ENCODE measurements at regions not wholly inside any gene's neighbourhood (a gene's known extent, or its start where the extent isn't known, plus 50 kb on each side); places are given as distances from the start of the nearest gene placed in this dataset.

- Histone ChIP-seq H3K9ac (ENCODE audit: insufficient read depth, low read depth, low read length) (no peak overlapping the region), H3K9me3 (ENCODE audit: low read length) (no peaks in the 10 kb centered on the region), H3K4me1 (ENCODE audit: insufficient read depth, low read length) (no peaks in the 10 kb centered on the region), H3K27me3 (ENCODE audit: control insufficient read depth in 1 of 2, insufficient read depth in 2 of 2, low read length in 2 of 2) (peaks cover 0 to 23% of the 10 kb centered on the region in 2 experiments; a peak in 4 of 5 replicates), H3K4me3 (replicated peaks in 1 of 3; ENCODE audit: insufficient read depth in 1 of 3, low read depth in 2 of 3, low read length in 3 of 3) (no peak overlapping the region), H2AFZ (ENCODE audit: low read length) (no peak overlapping the region), H3K79me2 (ENCODE audit: insufficient read depth, low read length) (no peaks in the 10 kb centered on the region), H3K27ac (ENCODE audit: extremely low read length, insufficient read depth, low read length) (no peak overlapping the region), H3K36me3 (replicated peaks in 1 of 2; ENCODE audit: control insufficient read depth in 1 of 2, insufficient read depth in 2 of 2, low read length in 2 of 2) (no peaks in the 10 kb centered on the region), H3K4me2 (ENCODE audit: low read depth, low read length) (no peak overlapping the region), H4K20me1 (ENCODE audit: insufficient read depth, low read length) (no peaks in the 10 kb centered on the region)
- intact Hi-C loops (cut with micrococcal nuclease; ENCODE audit: unreplicated experiment): no loop called here
- ChIA-PET POLR2A (no interaction called here), CTCF (ENCODE audit: low intra/inter-chr PET ratio, low total read pairs) (no interaction called here)
- no peak for ATAC-seq
- TF ChIP-seq KDM2A (CRISPR knock-in tag; IDR thresholded peaks at IDR 0.05; ENCODE audit: borderline replicate concordance, low read depth) (no peak), RAD51 (IDR thresholded peaks at IDR 0.05; ENCODE audit: borderline replicate concordance) (no peak), LCORL (IDR thresholded peaks at IDR 0.05) (peak; percentile 96), LCORL (CRISPR knock-in tag; IDR thresholded peaks at IDR 0.05) (no peak), ZNF781 (CRISPR knock-in tag; IDR thresholded peaks at IDR 0.05; ENCODE audit: borderline replicate concordance, not compliant biosample characterization) (no peak), ZNF660 (CRISPR knock-in tag; IDR thresholded peaks at IDR 0.05; ENCODE audit: borderline replicate concordance, low read depth) (no peak)
- WGBS (ENCODE audit: low lambda C conversion rate): 22% methylated on average over 5 of the region's 5 CpGs
- in situ Hi-C loops (cut with HindIII; ENCODE audit: extremely low pct_ligation_motif_present, low pct_unique_long_range_greater_than_20kb): no loop called here
- FAIRE-seq: no peak
- no peak for DNase-seq (ENCODE audit: low spot score)
- no TSS peak for BruUV-seq (replicated peaks)
These were observed 306.2 kb upstream of the RAB6C start for GRCh38 chr2:129673234-129673633.

GRCh38 chr2:129673847-129674711, 305.4 kb upstream of the RAB6C start:
- no peaks in the 10 kb centered on the region for H3K9me3 ChIP-seq (ENCODE audit: low read length)
- CTCF ChIA-PET (ENCODE audit: low intra/inter-chr PET ratio, low total read pairs): no interaction called here
- WGBS (ENCODE audit: low lambda C conversion rate): 22% methylated on average over 14 of the region's 14 CpGs
- no peaks in the 10 kb centered on the region for H3K36me3 ChIP-seq (replicated peaks in 1 of 2; ENCODE audit: control insufficient read depth in 1 of 2, insufficient read depth in 2 of 2, low read length in 2 of 2)
- no peak for DNase-seq (ENCODE audit: low spot score)
- no TSS peak for BruUV-seq (replicated peaks)
- no peak overlapping the region for H3K4me3 ChIP-seq (replicated peaks in 1 of 3; ENCODE audit: insufficient read depth in 1 of 3, low read depth in 2 of 3, low read length in 3 of 3)
- POLR2A ChIA-PET: no interaction called here
- no peaks in the 10 kb centered on the region for H4K20me1 ChIP-seq (ENCODE audit: insufficient read depth, low read length)
- no peak overlapping the region for H2AFZ ChIP-seq (ENCODE audit: low read length)
- no peaks in the 10 kb centered on the region for H3K4me1 ChIP-seq (ENCODE audit: insufficient read depth, low read length)
- intact Hi-C loops (cut with micrococcal nuclease; ENCODE audit: unreplicated experiment) (no loop called here), in situ Hi-C loops (cut with HindIII; ENCODE audit: extremely low pct_ligation_motif_present, low pct_unique_long_range_greater_than_20kb) (no loop called here)
- FAIRE-seq: no peak
- no peak for ATAC-seq
- H3K79me2 ChIP-seq (ENCODE audit: insufficient read depth, low read length): no peaks in the 10 kb centered on the region
- no peak overlapping the region for H3K4me2 ChIP-seq (ENCODE audit: low read depth, low read length)
- H3K9ac ChIP-seq (ENCODE audit: insufficient read depth, low read depth, low read length): no peak overlapping the region
- H3K27me3 ChIP-seq (ENCODE audit: control insufficient read depth in 1 of 2, insufficient read depth in 2 of 2, low read length in 2 of 2): peaks cover 0 to 23% of the 10 kb centered on the region in 2 experiments; a peak in 3 of 5 replicates
- H3K27ac ChIP-seq (ENCODE audit: extremely low read length, insufficient read depth, low read length): no peak overlapping the region
- TF ChIP-seq TP53 (CRISPR knock-in tag; conservative IDR thresholded peaks at IDR 0.05) (no peak), JUNB (CRISPR knock-in tag; IDR thresholded peaks at IDR 0.05; ENCODE audit: borderline replicate concordance) (no peak), CSRNP2 (CRISPR knock-in tag; conservative IDR thresholded peaks at IDR 0.05; ENCODE audit: low read depth) (no peak), TAF15 (IDR thresholded peaks at IDR 0.05; ENCODE audit: low read depth, low read length, poor library complexity, severe bottlenecking) (no peak), MED1 (CRISPR knock-in tag; IDR thresholded peaks at IDR 0.05) (no peak), ZNF605 (CRISPR knock-in tag; IDR thresholded peaks at IDR 0.05) (no peak), ZFP1 (CRISPR knock-in tag; IDR thresholded peaks at IDR 0.05) (no peak), ZNF839 (CRISPR knock-in tag; IDR thresholded peaks at IDR 0.05; ENCODE audit: borderline replicate concordance) (no peak), ZGPAT (CRISPR knock-in tag; IDR thresholded peaks at IDR 0.05) (no peak), NR2F1 (CRISPR knock-in tag; IDR thresholded peaks at IDR 0.05) (no peak), SMARCC2 (IDR thresholded peaks at IDR 0.05) (no peak)
